ENCODE measurements at regions not wholly inside any gene's neighbourhood (a gene's known extent, or its start where the extent isn't known, plus 50 kb on each side); places are given as distances from the start of the nearest gene placed in this dataset.

DNA sequence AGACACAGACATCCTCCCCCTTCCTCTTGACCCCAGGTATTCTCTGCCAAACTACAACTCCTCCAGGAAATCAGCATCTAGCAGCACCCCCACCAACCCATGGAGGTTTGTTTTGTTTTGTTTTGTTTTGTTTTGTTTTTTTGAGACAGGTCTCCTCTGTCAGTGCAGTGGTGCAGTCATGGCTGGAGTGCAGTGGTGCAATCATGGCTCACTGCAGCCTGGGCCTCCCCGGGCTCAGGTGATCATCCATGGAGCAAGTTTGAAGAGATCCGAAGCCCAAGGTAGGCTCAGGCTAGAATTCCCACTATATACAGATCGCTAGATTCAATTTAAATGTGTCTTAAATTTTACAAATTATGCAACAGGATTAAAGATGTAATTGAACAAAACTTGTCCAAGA lies 518.2 kb upstream of the ARID1B start:
- intact Hi-C loops (cut with micrococcal nuclease) (no loop called here), dilution Hi-C loops (cut with HindIII; ENCODE audit: low sequenced_read_pairs, unreplicated experiment) (no loop called here), in situ Hi-C loops (cut with MboI; ENCODE audit: low sequenced_read_pairs) (no loop called here)
- Histone ChIP-seq H3K9me1 (ENCODE audit: insufficient read depth, low read length) (no peaks in the 10 kb centered on the region), H2AFZ (replicated peaks; ENCODE audit: low read length, poor library complexity) (no peak overlapping the region), H3K9me3 (ENCODE audit: control insufficient read depth, insufficient read depth, low read length) (no peaks in the 10 kb centered on the region; the same call in 1 of the 2 replicates), H4K8ac (ENCODE audit: low read depth in 2 of 2, low read length in 2 of 2) (no peak overlapping the region), H2BK5ac (ENCODE audit: low read depth, low read length, poor library complexity, severe bottlenecking) (no peak overlapping the region), H4K91ac (ENCODE audit: insufficient read depth, low read depth, low read length) (no peak overlapping the region), H4K5ac (ENCODE audit: low read depth, low read length) (no peak overlapping the region), H2AK5ac (ENCODE audit: low read depth, low read length) (no peak overlapping the region), H4K20me1 (ENCODE audit: insufficient read depth, low read length) (no peaks in the 10 kb centered on the region), H3K27ac (ENCODE audit: insufficient read depth, low read length) (no peak overlapping the region), H3K9ac (ENCODE audit: low read depth, low read length) (no peak overlapping the region), H3K27me3 (ENCODE audit: control insufficient read depth, insufficient read depth, low read length) (no peaks in the 10 kb centered on the region; the same call in 1 of the 2 replicates), H3K79me1 (ENCODE audit: low read depth in 1 of 2, low read length in 2 of 2) (no peaks in the 10 kb centered on the region), H2BK120ac (ENCODE audit: low read depth, low read length) (no peak overlapping the region), H3K4me3 (ENCODE audit: insufficient read depth, low read depth, low read length) (no peak overlapping the region), H3K56ac (ENCODE audit: extremely low read depth, insufficient read depth, low read length) (no peak overlapping the region), H2BK15ac (ENCODE audit: low read depth, low read length) (no peak overlapping the region), H3K36me3 (ENCODE audit: control insufficient read depth, insufficient read depth, low read length) (no peaks in the 10 kb centered on the region), H3K4me1 (ENCODE audit: control insufficient read depth, insufficient read depth, low read length) (no peaks in the 10 kb centered on the region), H2BK20ac (ENCODE audit: low read depth, low read length) (no peak overlapping the region), H3K14ac (replicated peaks; ENCODE audit: low read depth, low read length) (no peak overlapping the region), H3K23ac (ENCODE audit: low read depth, low read length) (no peak overlapping the region), H2AK9ac (replicated peaks; ENCODE audit: low read depth, low read length, poor library complexity) (no peak overlapping the region), H3K4me2 (ENCODE audit: low read depth, low read length) (no peak overlapping the region), H3K4ac (ENCODE audit: low read depth, low read length) (no peak overlapping the region), H3K18ac (ENCODE audit: low read depth, low read length) (no peak overlapping the region)
- ChIA-PET POLR2A (ENCODE audit: unreplicated experiment) (no interaction called here), CTCF (no interaction called here)
- ATAC-seq (ENCODE audit: low read depth) (no peak), DNase-seq (no peak)
- TF ChIP-seq CEBPB (IDR thresholded peaks at IDR 0.05; ENCODE audit: low read depth, low read length) (no peak), MAZ (IDR thresholded peaks at IDR 0.05; ENCODE audit: borderline replicate concordance, low read depth, low read length) (no peak), FOS (IDR thresholded peaks at IDR 0.05; ENCODE audit: low read depth, low read length) (no peak), RFX5 (IDR thresholded peaks at IDR 0.05; ENCODE audit: low read depth, low read length) (no peak), CHD1 (IDR thresholded peaks at IDR 0.05; ENCODE audit: low read depth, low read length) (no peak), MXI1 (IDR thresholded peaks at IDR 0.05; ENCODE audit: borderline replicate concordance, low read depth, low read length) (no peak), BHLHE40 (IDR thresholded peaks at IDR 0.05; ENCODE audit: low read depth, low read length) (no peak), NFE2L2 (IDR thresholded peaks at IDR 0.05; ENCODE audit: low read depth, low read length) (no peak), SMC3 (IDR thresholded peaks at IDR 0.05; ENCODE audit: low read depth, low read length) (no peak), RAD21 (IDR thresholded peaks at IDR 0.05; ENCODE audit: low read length) (no peak), RCOR1 (IDR thresholded peaks at IDR 0.05; ENCODE audit: insufficient replicate concordance, low read length) (no peak), MAFK (IDR thresholded peaks at IDR 0.05; ENCODE audit: low read depth, low read length) (no peak), POLR2A (IDR thresholded peaks at IDR 0.05; ENCODE audit: low read depth, low read length) (no peak)
- TF ChIP-seq, protein P1, sequence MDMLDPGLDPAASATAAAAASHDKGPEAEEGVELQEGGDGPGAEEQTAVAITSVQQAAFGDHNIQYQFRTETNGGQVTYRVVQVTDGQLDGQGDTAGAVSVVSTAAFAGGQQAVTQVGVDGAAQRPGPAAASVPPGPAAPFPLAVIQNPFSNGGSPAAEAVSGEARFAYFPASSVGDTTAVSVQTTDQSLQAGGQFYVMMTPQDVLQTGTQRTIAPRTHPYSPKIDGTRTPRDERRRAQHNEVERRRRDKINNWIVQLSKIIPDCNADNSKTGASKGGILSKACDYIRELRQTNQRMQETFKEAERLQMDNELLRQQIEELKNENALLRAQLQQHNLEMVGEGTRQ (IDR thresholded peaks at IDR 0.05; ENCODE audit: low read depth, low read length) = no peak
- TF ChIP-seq, protein P2, sequence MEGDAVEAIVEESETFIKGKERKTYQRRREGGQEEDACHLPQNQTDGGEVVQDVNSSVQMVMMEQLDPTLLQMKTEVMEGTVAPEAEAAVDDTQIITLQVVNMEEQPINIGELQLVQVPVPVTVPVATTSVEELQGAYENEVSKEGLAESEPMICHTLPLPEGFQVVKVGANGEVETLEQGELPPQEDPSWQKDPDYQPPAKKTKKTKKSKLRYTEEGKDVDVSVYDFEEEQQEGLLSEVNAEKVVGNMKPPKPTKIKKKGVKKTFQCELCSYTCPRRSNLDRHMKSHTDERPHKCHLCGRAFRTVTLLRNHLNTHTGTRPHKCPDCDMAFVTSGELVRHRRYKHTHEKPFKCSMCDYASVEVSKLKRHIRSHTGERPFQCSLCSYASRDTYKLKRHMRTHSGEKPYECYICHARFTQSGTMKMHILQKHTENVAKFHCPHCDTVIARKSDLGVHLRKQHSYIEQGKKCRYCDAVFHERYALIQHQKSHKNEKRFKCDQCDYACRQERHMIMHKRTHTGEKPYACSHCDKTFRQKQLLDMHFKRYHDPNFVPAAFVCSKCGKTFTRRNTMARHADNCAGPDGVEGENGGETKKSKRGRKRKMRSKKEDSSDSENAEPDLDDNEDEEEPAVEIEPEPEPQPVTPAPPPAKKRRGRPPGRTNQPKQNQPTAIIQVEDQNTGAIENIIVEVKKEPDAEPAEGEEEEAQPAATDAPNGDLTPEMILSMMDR (conservative IDR thresholded peaks at IDR 0.05; ENCODE audit: low read depth, low read length) = no peak
- TF ChIP-seq, protein P3, sequence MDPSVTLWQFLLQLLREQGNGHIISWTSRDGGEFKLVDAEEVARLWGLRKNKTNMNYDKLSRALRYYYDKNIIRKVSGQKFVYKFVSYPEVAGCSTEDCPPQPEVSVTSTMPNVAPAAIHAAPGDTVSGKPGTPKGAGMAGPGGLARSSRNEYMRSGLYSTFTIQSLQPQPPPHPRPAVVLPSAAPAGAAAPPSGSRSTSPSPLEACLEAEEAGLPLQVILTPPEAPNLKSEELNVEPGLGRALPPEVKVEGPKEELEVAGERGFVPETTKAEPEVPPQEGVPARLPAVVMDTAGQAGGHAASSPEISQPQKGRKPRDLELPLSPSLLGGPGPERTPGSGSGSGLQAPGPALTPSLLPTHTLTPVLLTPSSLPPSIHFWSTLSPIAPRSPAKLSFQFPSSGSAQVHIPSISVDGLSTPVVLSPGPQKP (IDR thresholded peaks at IDR 0.05; ENCODE audit: borderline replicate concordance, low read depth, low read length) = no peak
- BruUV-seq (replicated peaks) = no TSS peak
- WGBS, 2 experiments (ENCODE audit: extremely low coverage in 2 of 2, insufficient read length in 1 of 2) = no CpG with 5 or more reads among the region's 3 CpGs
